NB4 (cell line): ENCODE measurements at regions not wholly inside any gene's neighbourhood (a gene's known extent, or its start where the extent isn't known, plus 50 kb on each side); places are given as distances from the start of the nearest gene placed in this dataset.

ENCODE experiments used
- DNase-seq: peaks from one replicate; pipeline ENCODE4 v3.0.0; 2010; ENCODE audit warnings: low read depth
- H3K4me3 ChIP-seq: one replicate; pipeline ENCODE4 v1.5.1; 2011; ENCODE audit warnings: mild to moderate bottlenecking, low read depth, low read length, moderate library complexity
- CTCF ChIP-seq: IDR thresholded peaks from one replicate; pipeline ENCODE4 v1.5.1; 2012; ENCODE audit warnings: low read depth, low read length
- MAX ChIP-seq: IDR thresholded peaks from 2 replicates; pipeline ENCODE4 v1.6.1; 2011; ENCODE audit warnings: low read depth, low read length
- MYC ChIP-seq: IDR thresholded peaks from 2 replicates; pipeline ENCODE4 v1.6.1; 2011; ENCODE audit warnings: low read depth, low read length
- POLR2A ChIP-seq: IDR thresholded peaks from 2 replicates; pipeline ENCODE4 v1.6.1; 2011; ENCODE audit warnings: mild to moderate bottlenecking; ENCODE audit not compliant: insufficient read length; ENCODE audit errors: extremely low read depth

DNA sequence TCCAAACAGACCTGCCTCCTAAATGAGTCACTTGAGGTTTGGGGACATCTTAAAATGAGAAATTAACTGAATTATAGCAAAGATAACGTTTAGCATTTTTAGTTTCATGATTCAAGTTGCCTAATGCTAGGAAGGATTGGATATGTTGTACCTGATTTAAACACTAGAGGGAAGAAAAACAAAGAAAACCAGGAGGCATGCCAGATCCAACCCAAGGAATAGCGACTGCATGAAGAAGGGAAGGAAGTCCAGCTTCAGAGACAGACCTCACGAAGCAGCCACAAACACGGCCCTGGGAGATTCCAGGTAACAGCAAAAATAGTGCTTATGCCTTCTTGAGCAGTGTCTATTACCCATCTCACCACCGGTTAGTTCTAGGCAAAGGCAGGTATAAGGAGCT, 499.9 kb upstream of the SPHKAP start:
- H3K4me3 ChIP-seq: no peak overlapping the region
- TF ChIP-seq POLR2A: no peak
- TF ChIP-seq CTCF: peak; percentile 11
- peak; percentile 11 for DNase-seq

DNA sequence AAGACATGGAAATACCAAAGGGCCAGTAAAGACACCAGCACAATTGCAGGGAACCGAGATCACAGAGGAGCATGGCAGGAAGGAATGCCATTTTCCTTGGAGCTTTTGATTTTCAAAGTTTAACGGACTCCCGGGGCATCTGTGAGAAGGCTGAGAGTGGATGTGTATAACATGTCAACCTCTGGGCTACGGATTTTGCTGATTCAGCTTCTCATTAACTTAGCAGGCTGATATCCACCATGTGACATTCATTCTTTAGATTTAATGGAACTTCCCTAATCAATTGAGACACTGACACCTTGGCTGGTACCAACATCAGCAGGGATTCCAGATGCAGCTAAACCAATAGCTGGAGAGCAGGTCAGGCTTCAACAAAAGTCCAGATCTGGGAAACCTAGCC, 496.6 kb upstream of the SPHKAP start:
- no peak for DNase-seq
- TF ChIP-seq MYC: no peak
- no peak for TF ChIP-seq MAX
- no peak for TF ChIP-seq CTCF
- no peak for TF ChIP-seq POLR2A
- H3K4me3 ChIP-seq: no peak overlapping the region

DNA sequence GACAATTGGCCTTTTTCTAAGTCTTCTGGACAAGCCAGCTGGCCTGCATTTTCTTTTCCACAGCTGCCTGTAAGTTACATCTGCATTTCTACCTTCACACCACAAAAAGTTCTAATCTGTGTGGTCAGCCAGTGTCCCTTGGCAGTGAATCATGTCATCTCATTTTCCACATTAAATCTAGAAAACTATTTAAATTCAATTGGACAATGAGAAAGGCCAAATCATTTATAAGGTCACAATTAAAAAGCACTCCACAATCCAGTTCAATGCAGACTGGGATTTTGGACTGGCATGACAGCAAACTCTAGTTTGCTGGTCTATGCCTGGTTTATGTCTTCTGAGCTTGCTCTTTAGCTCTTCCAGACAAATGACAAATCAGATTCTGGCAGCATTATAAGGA, 494.2 kb upstream of the SPHKAP start:
- H3K4me3 ChIP-seq: no peak overlapping the region
- no peak for TF ChIP-seq POLR2A
- no peak for TF ChIP-seq CTCF
- no peak for TF ChIP-seq MYC
- TF ChIP-seq MAX: no peak
- DNase-seq: no peak

GRCh38 chr2:228675091-228675490, 493.6 kb upstream of the SPHKAP start:
- no peak for DNase-seq
- TF ChIP-seq CTCF (no peak), MAX (no peak), POLR2A (no peak), MYC (no peak)
- H3K4me3 ChIP-seq: no peak overlapping the region

GRCh38 chr2:228673876-228674554, 492.5 kb upstream of the SPHKAP start:
- no peak for DNase-seq
- no peak for TF ChIP-seq MYC
- no peak overlapping the region for H3K4me3 ChIP-seq

GRCh38 chr2:228669690-228670089, 488.2 kb upstream of the SPHKAP start:
- no peak for DNase-seq
- TF ChIP-seq MAX (no peak), POLR2A (no peak), MYC (no peak), CTCF (no peak)
- no peak overlapping the region for H3K4me3 ChIP-seq
